Nephron (organoid): ENCODE measurements at regions not wholly inside any gene's neighbourhood (a gene's known extent, or its start where the extent isn't known, plus 50 kb on each side); places are given as distances from the start of the nearest gene placed in this dataset.

Source experiments
- H3K27ac Mint-ChIP-seq, 3 experiments: 2 replicates each; pipeline ENCODE4 v1.8.0; 2020; ENCODE audit warnings: mixed read lengths in 3 of 3, mild to moderate bottlenecking in 2 of 3, moderate library complexity in 1 of 3
- H3K27me3 Mint-ChIP-seq: 2 replicates; pipeline ENCODE4 v1.8.0; 2021; ENCODE audit warnings: low read depth, mild to moderate bottlenecking, moderate library complexity, mixed read lengths
- H3K36me3 Mint-ChIP-seq: 2 replicates; pipeline ENCODE4 v1.8.0; 2020; ENCODE audit warnings: low read depth, mixed read lengths
- H3K4me1 Mint-ChIP-seq: 2 replicates; pipeline ENCODE4 v1.8.0; 2020; ENCODE audit warnings: mixed read lengths
- H3K4me3 Mint-ChIP-seq, 3 experiments: 2 replicates each; pipeline ENCODE4 v1.8.0; 2020; ENCODE audit warnings: mild to moderate bottlenecking in 3 of 3, mixed read lengths in 3 of 3, moderate library complexity in 2 of 3
- H3K9me3 Mint-ChIP-seq: 2 replicates; pipeline ENCODE4 v1.8.0; 2020; ENCODE audit warnings: mixed read lengths
- TF ChIP-seq, protein P1 (sequence below), 3 experiments: fragments of 200-600 bp; sonication (generic); IDR thresholded peaks; one replicate each; pipeline ENCODE4 v1.5.0; 2021; ENCODE audit warnings: antibody characterized with exemption in 3 of 3; ENCODE audit not compliant: unreplicated experiment in 3 of 3

DNA sequence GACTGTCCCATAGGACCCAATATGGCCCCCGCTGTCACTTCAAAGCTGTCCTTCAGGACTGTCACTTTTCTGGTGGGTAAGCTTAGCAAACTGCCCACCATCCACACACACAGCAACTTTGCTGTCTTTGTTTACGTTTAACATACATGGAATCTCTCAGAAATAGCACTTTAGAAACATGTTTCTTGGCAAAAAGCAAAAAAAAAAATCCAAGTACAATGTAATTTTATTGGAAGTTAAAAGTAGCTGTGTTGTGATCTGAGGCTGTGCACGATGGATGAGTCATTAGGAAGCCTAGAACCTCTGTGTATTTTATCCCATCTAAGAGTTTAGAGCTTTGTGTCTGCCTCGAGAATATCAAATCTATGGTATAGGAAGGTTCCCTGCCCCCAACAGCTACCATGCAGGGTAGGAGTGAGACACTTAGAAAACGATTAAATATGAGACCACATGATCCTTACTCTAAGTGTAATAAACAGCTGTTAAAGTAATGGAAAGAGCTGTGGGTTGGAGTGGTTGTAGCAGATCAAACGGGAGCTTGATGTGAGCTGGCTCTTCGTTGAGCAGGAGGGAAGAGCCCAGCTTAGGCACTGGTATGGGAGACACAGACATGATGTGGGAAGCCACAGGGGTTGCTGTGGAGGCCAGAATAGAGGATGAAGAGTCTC lies 119.5 kb downstream of the PLEKHG1 start:
- peaks cover 52% of the 10 kb centered on the region for H3K4me1 Mint-ChIP-seq
- H3K36me3 Mint-ChIP-seq: peaks cover 4% of the 10 kb centered on the region
- H3K9me3 Mint-ChIP-seq: no peaks in the 10 kb centered on the region

GRCh38 chr6:150719831-150720230 lies 120.1 kb downstream of the PLEKHG1 start:
- TF ChIP-seq, protein P1, sequence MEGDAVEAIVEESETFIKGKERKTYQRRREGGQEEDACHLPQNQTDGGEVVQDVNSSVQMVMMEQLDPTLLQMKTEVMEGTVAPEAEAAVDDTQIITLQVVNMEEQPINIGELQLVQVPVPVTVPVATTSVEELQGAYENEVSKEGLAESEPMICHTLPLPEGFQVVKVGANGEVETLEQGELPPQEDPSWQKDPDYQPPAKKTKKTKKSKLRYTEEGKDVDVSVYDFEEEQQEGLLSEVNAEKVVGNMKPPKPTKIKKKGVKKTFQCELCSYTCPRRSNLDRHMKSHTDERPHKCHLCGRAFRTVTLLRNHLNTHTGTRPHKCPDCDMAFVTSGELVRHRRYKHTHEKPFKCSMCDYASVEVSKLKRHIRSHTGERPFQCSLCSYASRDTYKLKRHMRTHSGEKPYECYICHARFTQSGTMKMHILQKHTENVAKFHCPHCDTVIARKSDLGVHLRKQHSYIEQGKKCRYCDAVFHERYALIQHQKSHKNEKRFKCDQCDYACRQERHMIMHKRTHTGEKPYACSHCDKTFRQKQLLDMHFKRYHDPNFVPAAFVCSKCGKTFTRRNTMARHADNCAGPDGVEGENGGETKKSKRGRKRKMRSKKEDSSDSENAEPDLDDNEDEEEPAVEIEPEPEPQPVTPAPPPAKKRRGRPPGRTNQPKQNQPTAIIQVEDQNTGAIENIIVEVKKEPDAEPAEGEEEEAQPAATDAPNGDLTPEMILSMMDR (IDR thresholded peaks at IDR 0.05; ENCODE audit: unreplicated experiment in 3 of 3): no peak
- no peaks in the 10 kb centered on the region for H3K9me3 Mint-ChIP-seq
- peak overlapping the region in 1 of 3 experiments; percentile 94 for H3K27ac Mint-ChIP-seq
- H3K36me3 Mint-ChIP-seq: peaks cover 4% of the 10 kb centered on the region
- H3K4me3 Mint-ChIP-seq: no peak overlapping the region
- peaks cover 51% of the 10 kb centered on the region for H3K4me1 Mint-ChIP-seq
- no peaks in the 10 kb centered on the region for H3K27me3 Mint-ChIP-seq

More for the DNA sequence above, 119.5 kb downstream of the PLEKHG1 start:
- Mint-ChIP-seq H3K27ac (peak overlapping the region; percentile 63 to 94 (median 88)), H3K27me3 (no peaks in the 10 kb centered on the region), H3K4me3 (no peak overlapping the region)
- TF ChIP-seq, protein P1 (IDR thresholded peaks at IDR 0.05; ENCODE audit: unreplicated experiment in 3 of 3): no peak

DNA sequence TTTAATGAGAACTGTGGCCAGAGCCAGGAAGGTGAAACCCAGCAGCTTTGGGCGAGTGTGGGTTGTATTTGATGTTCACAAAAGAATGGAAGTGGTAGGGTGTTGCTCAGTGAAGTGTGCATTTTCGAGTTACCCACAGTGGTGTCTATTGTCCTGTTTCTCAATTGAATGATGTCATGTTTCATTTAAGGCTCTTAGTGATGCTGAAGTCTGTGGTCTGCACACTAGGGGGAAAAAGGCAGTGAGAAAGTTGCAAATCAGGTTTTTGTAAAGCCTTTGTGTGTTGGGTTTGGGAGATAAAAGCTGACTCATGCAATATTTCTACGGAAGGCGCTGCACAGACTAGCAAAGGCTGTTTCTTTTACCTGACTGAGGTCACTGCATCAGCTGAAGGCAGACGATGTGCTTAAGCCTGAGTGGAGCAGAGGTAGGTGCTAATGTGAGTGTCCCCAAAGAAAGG lies 121.1 kb downstream of the PLEKHG1 start:
- TF ChIP-seq, protein P1 (IDR thresholded peaks at IDR 0.05; ENCODE audit: unreplicated experiment in 3 of 3): peak in 2 of 3 experiments; percentile 12 to 17
- Mint-ChIP-seq H3K27me3 (no peaks in the 10 kb centered on the region), H3K9me3 (no peaks in the 10 kb centered on the region), H3K27ac (peak overlapping the region; percentile 87 to 94 (median 91)), H3K4me3 (peak overlapping the region; percentile 31 to 67 (median 57)), H3K4me1 (peaks cover 58% of the 10 kb centered on the region), H3K36me3 (peaks cover 4% of the 10 kb centered on the region)

DNA sequence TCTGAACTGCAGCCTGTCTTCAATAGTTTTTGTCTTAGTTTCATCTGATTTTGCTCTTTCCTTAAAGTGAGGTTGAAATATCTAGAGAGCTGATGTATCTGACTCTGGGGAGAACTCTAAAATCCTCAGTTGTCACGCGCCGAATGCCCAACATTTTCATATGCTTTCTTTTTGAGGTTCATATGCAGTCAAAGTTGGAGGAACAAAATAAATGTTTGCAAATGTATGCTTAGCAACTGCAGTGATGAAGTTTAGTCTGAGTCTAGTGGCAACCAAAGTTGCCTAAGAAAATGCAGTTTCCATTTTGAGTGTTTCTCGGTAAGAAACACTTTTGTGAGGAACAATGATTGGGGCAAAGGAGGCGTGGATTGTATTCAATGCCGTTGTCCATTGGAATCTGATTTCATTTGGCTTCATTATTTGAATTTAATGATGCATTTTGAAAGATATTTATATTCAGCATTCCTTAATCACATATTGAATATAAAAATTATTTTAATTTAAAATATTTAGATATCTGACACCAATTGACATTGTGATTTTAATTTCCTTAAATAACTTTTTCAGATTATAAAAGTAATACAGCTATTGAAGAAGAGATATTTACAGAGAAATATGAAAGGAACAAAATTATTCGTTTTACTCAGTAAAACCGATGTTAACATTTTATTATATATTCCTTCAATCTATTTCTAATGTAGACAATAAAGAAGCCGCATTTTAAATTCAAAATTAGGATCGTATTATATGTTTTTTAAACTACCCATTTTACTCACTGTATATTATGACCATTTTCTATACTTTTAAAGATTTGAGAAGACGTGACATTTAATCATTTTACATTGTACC lies 122.0 kb downstream of the PLEKHG1 start:
- Mint-ChIP-seq H3K27ac (peak overlapping the region; percentile 87 to 94 (median 91)), H3K27me3 (no peaks in the 10 kb centered on the region), H3K4me3 (peak overlapping the region in 2 of 3 experiments; percentile 57 to 67), H3K9me3 (no peaks in the 10 kb centered on the region), H3K4me1 (peaks cover 55% of the 10 kb centered on the region), H3K36me3 (no peaks in the 10 kb centered on the region)
- TF ChIP-seq, protein P1 (IDR thresholded peaks at IDR 0.05; ENCODE audit: unreplicated experiment in 3 of 3): no peak

- Mint-ChIP-seq H3K36me3 (no peaks in the 10 kb centered on the region), H3K4me3 (peak overlapping the region in 2 of 3 experiments; percentile 2 to 59), H3K9me3 (no peaks in the 10 kb centered on the region), H3K4me1 (peaks cover 59% of the 10 kb centered on the region), H3K27me3 (no peaks in the 10 kb centered on the region), H3K27ac (peak overlapping the region; percentile 42 to 89 (median 57))
- TF ChIP-seq, protein P1 (IDR thresholded peaks at IDR 0.05; ENCODE audit: unreplicated experiment in 3 of 3): no peak
Observed at GRCh38 chr6:150722614-150723344, 123.1 kb downstream of the PLEKHG1 start.
